Cerebellar nuclear complex (tissue), 1 donor: ENCODE measurements at regions not wholly inside any gene's neighbourhood (a gene's known extent, or its start where the extent isn't known, plus 50 kb on each side); places are given as distances from the start of the nearest gene placed in this dataset.

Experiments used
- DNase-seq, 2 experiments: peaks; one replicate each; lab custom pipeline; 2025; lab: John Stamatoyannopoulos, UW

- no peak for DNase-seq
Observed at GRCh38 chr2:133720429-133720828, 152.2 kb upstream of the NCKAP5 start.

DNA sequence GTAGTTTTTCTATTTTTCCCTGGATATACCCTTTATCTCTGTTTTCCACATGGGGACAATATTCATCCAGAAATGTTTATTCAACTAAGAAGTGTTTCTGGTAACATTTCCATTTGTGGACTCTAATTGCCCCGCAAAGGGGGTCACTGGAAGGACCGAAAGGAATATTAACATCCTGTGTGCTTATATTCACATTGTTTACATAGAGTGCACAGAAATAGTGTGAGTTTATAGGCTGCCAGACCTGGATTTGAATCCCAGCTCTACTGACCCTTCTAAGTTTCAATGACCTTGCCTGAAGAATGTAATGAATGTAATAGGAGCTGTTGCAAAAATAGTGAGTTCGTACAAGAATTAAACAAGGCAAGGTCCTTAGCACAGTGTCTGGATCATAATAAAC lies 152.9 kb upstream of the NCKAP5 start:
- DNase-seq = no peak

DNA sequence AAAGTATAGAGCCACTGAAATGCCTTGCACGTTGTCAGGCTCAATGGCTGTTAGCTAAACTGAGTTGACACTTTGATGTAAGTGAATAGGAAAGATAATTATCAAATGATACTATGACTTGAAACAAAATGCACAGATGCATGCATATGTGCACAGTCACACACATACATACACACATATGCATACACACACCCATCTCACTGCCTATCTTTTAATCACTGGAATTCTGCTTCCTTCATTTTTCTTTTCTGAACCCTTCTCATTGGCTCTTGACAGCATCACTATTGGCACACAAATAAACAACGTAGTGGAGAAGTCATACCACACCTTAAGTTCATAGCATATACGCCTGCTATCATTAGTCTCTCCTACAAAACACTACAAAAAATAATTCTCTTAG lies 154.9 kb upstream of the NCKAP5 start:
- no peak for DNase-seq

- no peak for DNase-seq
Observed at GRCh38 chr2:133726973-133727372, 158.7 kb upstream of the NCKAP5 start.

- no peak for DNase-seq
Observed at GRCh38 chr2:133732059-133732458, 163.8 kb upstream of the NCKAP5 start.

- no peak for DNase-seq
Observed at GRCh38 chr2:133732982-133733900, 165.0 kb upstream of the NCKAP5 start.

DNA sequence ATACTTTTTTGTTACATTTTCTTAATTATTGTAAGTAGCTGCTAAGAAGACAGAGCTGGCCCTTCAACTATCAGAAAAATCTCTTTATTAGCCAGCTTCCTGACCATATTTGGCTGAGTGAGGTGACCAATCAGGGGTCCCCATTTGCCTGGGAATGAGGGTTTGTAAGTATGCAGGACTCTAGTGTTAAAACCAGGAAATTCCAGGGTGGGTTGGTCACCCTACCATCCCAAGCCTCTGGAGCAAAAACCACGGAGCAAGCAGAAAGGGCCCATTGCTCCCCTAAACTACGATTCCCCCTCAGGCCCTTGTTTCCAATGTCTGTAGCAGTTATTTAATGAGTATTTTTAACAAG lies 165.6 kb upstream of the NCKAP5 start:
- DNase-seq = no peak

DNA sequence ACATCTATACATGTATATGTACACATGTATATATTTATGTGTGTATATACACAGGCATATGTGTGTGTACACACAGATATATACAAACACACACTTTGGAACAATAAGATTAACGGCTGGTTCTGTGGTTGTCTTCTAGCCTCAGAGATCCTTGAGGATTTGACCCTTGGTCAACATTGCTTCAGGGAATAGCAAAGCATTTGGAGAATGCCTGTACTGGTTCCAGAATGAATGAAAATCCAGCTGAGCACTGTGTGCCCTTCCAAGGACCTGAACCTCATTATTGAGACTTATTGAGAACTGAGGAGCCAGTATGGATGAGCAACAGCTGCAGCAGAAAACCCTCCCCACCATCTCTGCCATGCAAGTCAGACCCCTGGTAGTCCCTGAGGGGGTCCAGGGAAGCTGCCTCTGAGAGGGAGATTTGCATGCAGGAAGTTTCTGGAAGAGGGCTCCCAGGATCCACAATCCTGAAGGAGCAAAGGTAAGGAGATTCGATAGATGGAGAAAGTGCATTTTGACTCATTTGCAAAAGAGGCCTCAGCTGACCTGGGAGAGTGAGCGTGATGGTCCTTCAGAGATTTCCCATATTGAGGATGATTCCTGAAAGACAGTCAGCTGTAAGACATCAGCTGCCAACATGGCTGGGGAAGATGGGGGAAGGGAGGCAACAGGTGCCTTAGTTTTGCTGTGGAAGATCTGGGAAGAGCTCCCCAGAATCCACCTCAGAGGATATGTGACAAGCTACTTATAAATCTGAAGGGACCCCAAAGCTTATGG lies 166.6 kb upstream of the NCKAP5 start:
- no peak for DNase-seq

DNA sequence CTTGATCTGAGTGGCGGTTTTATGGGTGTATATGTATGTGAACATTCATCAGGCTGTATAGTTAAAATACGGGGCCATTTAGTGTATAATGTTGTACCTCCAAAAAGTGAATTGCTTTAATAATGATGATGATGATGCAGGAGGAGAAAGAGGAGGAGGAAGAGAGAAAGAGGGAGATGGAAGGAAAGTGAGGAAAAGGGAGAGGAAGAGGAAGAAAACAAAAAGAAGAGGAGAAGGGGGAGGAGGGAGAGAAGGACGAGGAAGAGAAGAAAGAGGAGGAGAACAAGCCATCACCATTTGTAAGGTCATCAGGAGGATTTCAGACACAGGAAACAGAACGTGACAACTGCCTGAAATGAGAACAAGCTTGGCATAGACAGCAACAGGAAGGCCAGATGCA lies 168.4 kb upstream of the NCKAP5 start:
- no peak for DNase-seq

DNA sequence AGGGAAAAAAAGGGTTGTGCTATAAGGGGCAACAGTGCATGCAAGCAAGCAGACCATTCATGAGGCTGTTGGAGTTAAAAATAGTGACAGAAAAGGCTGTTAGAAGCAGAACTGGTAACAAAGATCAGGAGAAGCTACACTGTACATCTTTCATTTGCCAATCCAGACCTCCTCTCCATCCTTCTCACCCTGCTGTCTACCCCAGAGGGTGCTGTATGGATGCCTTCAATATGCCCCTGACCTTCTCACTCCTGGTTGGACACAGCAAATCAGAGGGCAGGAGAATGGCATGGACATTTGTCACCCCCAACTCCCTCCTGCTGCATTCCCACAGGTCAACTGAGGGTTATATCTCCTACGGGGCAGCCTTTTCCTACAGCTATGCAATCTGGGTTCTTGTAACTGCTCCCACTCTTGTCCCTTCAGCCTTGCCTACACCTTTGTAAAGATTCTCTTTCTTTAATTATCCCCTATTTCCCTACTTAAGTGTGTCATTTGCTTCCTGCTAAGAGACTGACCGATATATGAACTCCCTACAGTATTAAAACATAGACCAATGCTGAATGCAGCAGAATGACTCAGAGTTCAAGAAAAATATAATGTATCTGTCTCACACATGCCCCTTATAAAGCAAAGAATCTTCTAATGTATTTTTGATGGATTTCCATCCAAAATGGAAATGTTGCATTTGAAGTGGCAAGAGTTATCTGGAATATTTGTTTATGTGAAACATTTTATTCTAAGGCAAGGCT lies 169.2 kb upstream of the NCKAP5 start:
- DNase-seq = no peak

DNA sequence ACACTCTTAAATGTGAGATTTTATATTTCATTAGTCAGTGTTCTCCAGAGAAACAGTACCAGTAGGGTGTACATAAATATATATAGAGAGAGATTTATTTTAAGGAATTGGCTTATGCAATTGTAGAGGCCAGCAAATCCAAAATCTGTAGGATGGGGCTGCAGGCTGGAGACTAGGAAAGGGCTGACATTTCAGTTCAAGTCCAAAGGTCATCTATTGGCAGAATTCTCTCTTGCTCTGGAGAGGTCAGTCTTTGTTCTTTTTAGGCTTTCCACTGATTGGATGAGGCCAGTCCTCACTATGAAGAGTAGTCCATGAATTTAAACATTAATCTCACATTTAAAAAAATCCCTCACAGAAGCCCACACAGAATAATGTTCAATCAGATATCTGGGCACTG lies 170.8 kb upstream of the NCKAP5 start:
- no peak for DNase-seq

- no peak for DNase-seq
Observed at GRCh38 chr2:133740500-133740899, 172.2 kb upstream of the NCKAP5 start.

DNA sequence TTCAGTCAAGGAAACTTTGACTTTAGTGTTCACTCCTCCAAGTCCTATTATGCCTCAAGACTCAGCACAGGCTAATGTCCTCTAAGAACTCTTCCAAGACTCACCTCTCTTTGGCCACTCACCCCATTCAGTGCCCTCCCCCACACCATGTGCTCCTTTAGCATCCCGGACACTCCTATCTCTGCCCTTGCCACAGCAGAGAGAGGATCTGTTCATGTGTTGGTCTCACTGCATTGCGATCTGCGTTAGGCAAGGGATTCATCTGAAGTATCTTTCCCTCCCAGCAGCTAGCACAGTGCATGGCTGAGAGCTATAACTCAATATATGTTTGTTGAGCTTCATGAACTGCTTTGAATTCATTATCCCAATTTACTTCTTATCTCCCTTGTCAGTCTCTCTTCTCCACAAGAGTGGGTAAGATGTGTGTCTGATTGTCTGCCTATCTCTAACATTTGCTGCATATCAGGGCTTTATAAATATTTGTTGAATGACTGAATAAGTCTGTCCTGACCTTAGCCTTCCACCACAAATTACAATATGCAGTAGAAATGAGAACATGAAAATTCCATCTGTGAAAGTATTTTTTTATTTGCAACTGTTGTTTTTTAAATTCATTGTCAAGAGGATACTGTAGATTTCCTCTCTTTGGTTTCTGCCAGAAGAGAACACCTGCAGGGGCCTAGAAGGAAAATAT lies 179.9 kb upstream of the NCKAP5 start:
- no peak for DNase-seq

- no peak for DNase-seq
Observed at GRCh38 chr2:133753665-133754064, 185.4 kb upstream of the NCKAP5 start.

GRCh38 chr2:133755480-133756300 lies 187.4 kb upstream of the NCKAP5 start:
- no peak for DNase-seq

DNA sequence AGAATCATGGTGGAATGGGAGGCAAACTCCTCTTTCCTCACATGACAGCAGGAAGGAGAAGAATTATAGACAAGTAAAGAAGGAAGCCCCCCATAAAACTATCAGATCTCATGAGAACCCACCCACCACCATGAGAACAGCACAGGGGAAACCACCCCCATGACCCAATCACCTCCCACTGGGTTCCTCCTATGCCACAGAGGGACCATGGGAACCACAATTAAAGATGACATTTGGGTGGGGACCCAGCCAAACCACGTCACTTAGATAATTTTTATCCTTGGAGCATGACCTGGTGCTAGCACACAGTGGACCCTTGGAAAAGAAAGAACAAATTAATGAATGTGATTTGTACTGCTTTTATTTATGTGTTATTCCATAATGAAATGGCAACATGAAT lies 188.6 kb upstream of the NCKAP5 start:
- no peak for DNase-seq

- no peak for DNase-seq
Observed at GRCh38 chr2:133760376-133760775, 192.1 kb upstream of the NCKAP5 start.

DNA sequence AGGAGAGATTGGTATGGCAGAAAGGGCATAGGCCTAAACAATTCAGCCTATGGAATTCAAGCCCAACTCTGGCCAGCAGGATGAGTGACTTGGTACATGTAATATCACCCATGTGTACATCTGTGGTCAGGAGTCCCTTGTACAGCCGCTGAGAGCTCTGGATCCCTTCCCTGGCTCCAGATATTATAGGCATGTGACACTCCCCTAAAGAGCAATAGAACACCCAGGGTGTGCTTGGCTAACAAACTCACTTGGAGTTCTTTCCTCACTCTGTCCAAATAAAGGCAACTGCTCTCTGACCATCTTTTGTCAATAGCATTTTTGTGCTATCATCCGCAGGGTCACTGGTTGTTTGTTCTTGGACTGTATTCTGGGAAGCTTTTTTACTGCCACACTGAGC lies 197.4 kb upstream of the NCKAP5 start:
- no peak for DNase-seq

- no peak for DNase-seq
Observed at GRCh38 chr2:133766164-133766832, 198.0 kb upstream of the NCKAP5 start.

- peak in 1 of 2 experiments; percentile 29 for DNase-seq
Observed at GRCh38 chr2:133768256-133768655, 200.0 kb upstream of the NCKAP5 start.
